HEK293 (cell line): ENCODE measurements at regions not wholly inside any gene's neighbourhood (a gene's known extent, or its start where the extent isn't known, plus 50 kb on each side); places are given as distances from the start of the nearest gene placed in this dataset.

Source experiments
- CTCF ChIA-PET: fragments of 350-600 bp; formaldehyde crosslinking; extraction: SDS; loops from one replicate; lab custom pipeline; 2021; ENCODE audit warnings: antibody characterized with exemption; lab: Yijun Ruan, JAX
- POLR2A ChIA-PET: fragments of 300-600 bp; formaldehyde crosslinking; extraction: SDS; loops from one replicate; lab custom pipeline; 2020; ENCODE audit warnings: antibody characterized with exemption, inconsistent platforms; lab: Yijun Ruan, JAX
- H3K27ac ChIP-seq: fragments of 200-500 bp; sonication (Bioruptor generic); 2 replicates; pipeline ENCODE4 v1.5.1; 2014; ENCODE audit warnings: low read depth, low read length, control low read depth, inconsistent platforms; ENCODE audit errors: extremely low read depth
- H3K36me3 ChIP-seq, 2 experiments: fragments of 200-500 bp in 1 of 2; sonication (Bioruptor generic) in 1 of 2; 1 replicate in 1 of 2; 2 replicates in 1 of 2; pipeline ENCODE4 v1.5.1; 2014 to 2017; ENCODE audit warnings: inconsistent platforms in 2 of 2, low read length in 2 of 2; ENCODE audit not compliant: control insufficient read depth in 2 of 2, insufficient read depth in 1 of 2
- H3K4me1 ChIP-seq: fragments of 200-500 bp; sonication (Bioruptor generic); 2 replicates; pipeline ENCODE4 v1.5.1; 2014; ENCODE audit warnings: mild to moderate bottlenecking, low read length, inconsistent platforms; ENCODE audit not compliant: control insufficient read depth, insufficient read depth
- H3K4me3 ChIP-seq: 2 replicates; pipeline ENCODE4 v1.5.1; 2011; ENCODE audit warnings: low read depth, mild to moderate bottlenecking, control low read depth, low read length, moderate library complexity
- H3K9me3 ChIP-seq: fragments of 200-500 bp; sonication (Bioruptor generic); 2 replicates; pipeline ENCODE4 v1.5.1; 2014; ENCODE audit warnings: low read depth, low read length, inconsistent platforms; ENCODE audit not compliant: control insufficient read depth, insufficient read depth
- GLI2 ChIP-seq: fragments of 450-650 bp; formaldehyde crosslinking; IDR thresholded peaks from 2 replicates; pipeline ENCODE4; 2017; ENCODE audit warnings: missing biosample characterization, missing genetic modification characterization, low read depth, borderline replicate concordance
- KLF16 ChIP-seq: fragments of 450-650 bp; formaldehyde crosslinking; IDR thresholded peaks from 2 replicates; pipeline ENCODE4 v1.5.1; 2017; ENCODE audit warnings: missing biosample characterization, missing genetic modification characterization
- MYNN ChIP-seq: fragments of 450-650 bp; formaldehyde crosslinking; IDR thresholded peaks from 2 replicates; pipeline ENCODE4 v1.5.1; 2016; ENCODE audit warnings: missing biosample characterization, missing genetic modification characterization, borderline replicate concordance
- ZBTB7A ChIP-seq: fragments of 450-650 bp; formaldehyde crosslinking; IDR thresholded peaks from 2 replicates; pipeline ENCODE4 v1.5.1; 2016; ENCODE audit warnings: low read depth, missing biosample characterization, missing genetic modification characterization
- ZFHX2 ChIP-seq: fragments of 450-650 bp; formaldehyde crosslinking; conservative IDR thresholded peaks from 2 replicates; pipeline ENCODE4 v1.5.1; 2016; ENCODE audit warnings: missing biosample characterization, missing genetic modification characterization
- ZNF239 ChIP-seq: fragments of 450-650 bp; formaldehyde crosslinking; IDR thresholded peaks from 2 replicates; pipeline ENCODE4 v1.5.1; 2016; ENCODE audit warnings: missing biosample characterization, missing genetic modification characterization
- ZNF37A ChIP-seq: fragments of 450-650 bp; IDR thresholded peaks from 2 replicates; pipeline ENCODE4 v1.5.1; 2018; ENCODE audit warnings: missing biosample characterization, missing genetic modification characterization
- ZNF558 ChIP-seq: fragments of 450-650 bp; formaldehyde crosslinking; IDR thresholded peaks from 2 replicates; pipeline ENCODE4 v1.5.1; 2016; ENCODE audit warnings: missing biosample characterization, missing genetic modification characterization
- ZNF624 ChIP-seq: fragments of 450-650 bp; formaldehyde crosslinking; IDR thresholded peaks from 2 replicates; pipeline ENCODE4 v1.5.1; 2017; ENCODE audit warnings: missing biosample characterization, missing genetic modification characterization
- ZNF660 ChIP-seq: fragments of 450-650 bp; IDR thresholded peaks from 2 replicates; pipeline ENCODE4 v1.5.1; 2018; ENCODE audit warnings: missing biosample characterization, mild to moderate bottlenecking, missing genetic modification characterization
- ZSCAN16 ChIP-seq: fragments of 450-650 bp; formaldehyde crosslinking; IDR thresholded peaks from 2 replicates; pipeline ENCODE4 v1.5.1; 2016; ENCODE audit warnings: missing biosample characterization, missing genetic modification characterization
- TF ChIP-seq, protein P1 (sequence below): fragments of 450-650 bp; formaldehyde crosslinking; IDR thresholded peaks from 2 replicates; pipeline ENCODE4 v1.5.1; 2016; ENCODE audit warnings: missing biosample characterization, missing genetic modification characterization
- TF ChIP-seq, protein P2 (sequence below): IDR thresholded peaks from 2 replicates; pipeline ENCODE4 v1.6.1; 2011; ENCODE audit warnings: mild to moderate bottlenecking, low read depth, low read length, borderline replicate concordance
- TF ChIP-seq, protein P3 (sequence below): fragments of 450-650 bp; formaldehyde crosslinking; IDR thresholded peaks from 2 replicates; pipeline ENCODE4 v1.5.1; 2017; ENCODE audit warnings: missing biosample characterization, missing genetic modification characterization
- TF ChIP-seq, protein P4 (sequence below): fragments of 450-650 bp; formaldehyde crosslinking; IDR thresholded peaks from 2 replicates; pipeline ENCODE4 v1.5.1; 2017; ENCODE audit warnings: missing biosample characterization, missing genetic modification characterization

DNA sequence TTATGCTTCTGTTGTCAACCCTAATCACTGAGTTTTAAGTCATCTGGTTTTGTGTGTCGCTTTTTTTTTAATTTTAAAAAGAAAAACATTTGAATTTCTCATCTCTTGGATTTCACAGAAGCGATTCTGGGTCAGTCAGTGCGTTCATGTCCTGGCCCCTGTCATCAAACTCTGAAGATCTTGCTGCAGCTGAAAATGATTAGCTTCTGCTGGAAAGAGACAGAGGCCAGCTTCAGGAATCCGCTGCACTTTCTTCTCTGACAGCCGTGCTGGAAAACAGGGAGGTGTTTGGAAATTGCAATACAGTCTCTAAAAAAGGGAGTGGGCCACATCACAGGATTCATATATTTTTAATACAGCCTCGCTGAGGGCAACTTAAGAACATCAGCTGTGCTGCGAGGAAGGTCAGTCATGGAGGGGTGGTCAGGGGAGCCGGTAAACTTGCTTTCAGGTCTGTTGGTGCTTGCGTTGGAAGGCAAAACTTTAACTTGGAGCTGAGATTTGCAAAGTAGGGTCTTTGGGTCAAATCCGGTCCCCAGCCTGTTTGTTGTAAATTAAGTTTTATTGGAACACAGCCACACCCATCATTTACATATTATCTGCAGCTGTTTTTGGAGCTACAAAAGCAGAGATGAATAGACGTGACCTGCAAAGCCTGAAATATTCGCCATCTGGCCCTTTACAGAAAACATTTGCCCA lies 190.8 kb downstream of the AACS start:
- Histone ChIP-seq H3K27ac (no peak overlapping the region), H3K4me1 (peaks cover 11% of the 10 kb centered on the region), H3K9me3 (no peaks in the 10 kb centered on the region), H3K4me3 (no peak overlapping the region), H3K36me3 (no peaks in the 10 kb centered on the region)
- ChIA-PET CTCF (interaction anchor here (0.9 to 1.4 kb wide), 2 partner anchors 20 to 53 kb away, joined by 3 to 6 read pairs; no protein-coding TSS in a partner anchor), POLR2A (no interaction called here)
- TF ChIP-seq ZFHX2 (tag by site-specific recombination) (no peak), ZSCAN16 (tag by site-specific recombination) (no peak), ZNF660 (tag by site-specific recombination) (no peak), ZNF37A (tag by site-specific recombination) (no peak), ZNF239 (tag by site-specific recombination) (no peak), ZNF558 (tag by site-specific recombination) (no peak), GLI2 (tag by site-specific recombination) (no peak)
- TF ChIP-seq, protein P1, sequence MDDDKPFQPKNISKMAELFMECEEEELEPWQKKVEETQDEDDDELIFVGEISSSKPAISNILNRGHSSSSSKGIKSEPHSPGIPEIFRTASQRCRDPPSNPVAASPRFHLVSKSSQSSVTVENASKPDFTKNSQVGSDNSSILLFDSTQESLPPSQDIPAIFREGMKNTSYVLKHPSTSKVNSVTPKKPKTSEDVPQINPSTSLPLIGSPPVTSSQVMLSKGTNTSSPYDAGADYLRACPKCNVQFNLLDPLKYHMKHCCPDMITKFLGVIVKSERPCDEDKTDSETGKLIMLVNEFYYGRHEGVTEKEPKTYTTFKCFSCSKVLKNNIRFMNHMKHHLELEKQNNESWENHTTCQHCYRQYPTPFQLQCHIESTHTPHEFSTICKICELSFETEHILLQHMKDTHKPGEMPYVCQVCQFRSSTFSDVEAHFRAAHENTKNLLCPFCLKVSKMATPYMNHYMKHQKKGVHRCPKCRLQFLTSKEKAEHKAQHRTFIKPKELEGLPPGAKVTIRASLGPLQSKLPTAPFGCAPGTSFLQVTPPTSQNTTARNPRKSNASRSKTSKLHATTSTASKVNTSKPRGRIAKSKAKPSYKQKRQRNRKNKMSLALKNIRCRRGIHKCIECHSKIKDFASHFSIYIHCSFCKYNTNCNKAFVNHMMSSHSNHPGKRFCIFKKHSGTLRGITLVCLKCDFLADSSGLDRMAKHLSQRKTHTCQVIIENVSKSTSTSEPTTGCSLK: no peak
- TF ChIP-seq, protein P2, sequence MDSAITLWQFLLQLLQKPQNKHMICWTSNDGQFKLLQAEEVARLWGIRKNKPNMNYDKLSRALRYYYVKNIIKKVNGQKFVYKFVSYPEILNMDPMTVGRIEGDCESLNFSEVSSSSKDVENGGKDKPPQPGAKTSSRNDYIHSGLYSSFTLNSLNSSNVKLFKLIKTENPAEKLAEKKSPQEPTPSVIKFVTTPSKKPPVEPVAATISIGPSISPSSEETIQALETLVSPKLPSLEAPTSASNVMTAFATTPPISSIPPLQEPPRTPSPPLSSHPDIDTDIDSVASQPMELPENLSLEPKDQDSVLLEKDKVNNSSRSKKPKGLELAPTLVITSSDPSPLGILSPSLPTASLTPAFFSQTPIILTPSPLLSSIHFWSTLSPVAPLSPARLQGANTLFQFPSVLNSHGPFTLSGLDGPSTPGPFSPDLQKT: no peak

DNA sequence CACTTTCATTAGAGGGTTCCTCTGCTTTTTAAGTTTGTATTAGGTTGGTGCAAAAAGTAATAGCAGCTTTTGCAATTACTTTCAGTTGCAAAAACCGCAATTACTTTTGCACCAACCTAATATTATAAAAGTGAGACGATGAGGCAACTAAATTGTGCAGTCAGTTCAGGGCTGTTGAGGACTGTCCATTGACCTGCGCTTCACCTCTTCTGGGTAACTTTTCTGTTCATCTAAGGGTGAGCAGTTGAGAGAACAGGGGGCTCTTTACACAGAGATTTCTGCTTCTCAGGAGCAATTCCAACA lies 191.3 kb downstream of the AACS start:
- no peaks in the 10 kb centered on the region for H3K36me3 ChIP-seq
- H3K9me3 ChIP-seq: no peaks in the 10 kb centered on the region
- peaks cover 11% of the 10 kb centered on the region for H3K4me1 ChIP-seq
- ChIA-PET CTCF (interaction anchor here (1.4 kb wide), 1 partner anchor 54 kb away, joined by 6 read pairs; no protein-coding TSS in a partner anchor), POLR2A (no interaction called here)
- H3K4me3 ChIP-seq: no peak overlapping the region
- TF ChIP-seq KLF16 (tag by site-specific recombination): no peak
- TF ChIP-seq MYNN: no peak
- no peak for TF ChIP-seq ZBTB7A (tag by site-specific recombination)
- no peak for TF ChIP-seq ZNF624 (tag by site-specific recombination)
- TF ChIP-seq, protein P3, sequence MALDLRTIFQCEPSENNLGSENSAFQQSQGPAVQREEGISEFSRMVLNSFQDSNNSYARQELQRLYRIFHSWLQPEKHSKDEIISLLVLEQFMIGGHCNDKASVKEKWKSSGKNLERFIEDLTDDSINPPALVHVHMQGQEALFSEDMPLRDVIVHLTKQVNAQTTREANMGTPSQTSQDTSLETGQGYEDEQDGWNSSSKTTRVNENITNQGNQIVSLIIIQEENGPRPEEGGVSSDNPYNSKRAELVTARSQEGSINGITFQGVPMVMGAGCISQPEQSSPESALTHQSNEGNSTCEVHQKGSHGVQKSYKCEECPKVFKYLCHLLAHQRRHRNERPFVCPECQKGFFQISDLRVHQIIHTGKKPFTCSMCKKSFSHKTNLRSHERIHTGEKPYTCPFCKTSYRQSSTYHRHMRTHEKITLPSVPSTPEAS (tag by site-specific recombination): no peak
- TF ChIP-seq, protein P4, sequence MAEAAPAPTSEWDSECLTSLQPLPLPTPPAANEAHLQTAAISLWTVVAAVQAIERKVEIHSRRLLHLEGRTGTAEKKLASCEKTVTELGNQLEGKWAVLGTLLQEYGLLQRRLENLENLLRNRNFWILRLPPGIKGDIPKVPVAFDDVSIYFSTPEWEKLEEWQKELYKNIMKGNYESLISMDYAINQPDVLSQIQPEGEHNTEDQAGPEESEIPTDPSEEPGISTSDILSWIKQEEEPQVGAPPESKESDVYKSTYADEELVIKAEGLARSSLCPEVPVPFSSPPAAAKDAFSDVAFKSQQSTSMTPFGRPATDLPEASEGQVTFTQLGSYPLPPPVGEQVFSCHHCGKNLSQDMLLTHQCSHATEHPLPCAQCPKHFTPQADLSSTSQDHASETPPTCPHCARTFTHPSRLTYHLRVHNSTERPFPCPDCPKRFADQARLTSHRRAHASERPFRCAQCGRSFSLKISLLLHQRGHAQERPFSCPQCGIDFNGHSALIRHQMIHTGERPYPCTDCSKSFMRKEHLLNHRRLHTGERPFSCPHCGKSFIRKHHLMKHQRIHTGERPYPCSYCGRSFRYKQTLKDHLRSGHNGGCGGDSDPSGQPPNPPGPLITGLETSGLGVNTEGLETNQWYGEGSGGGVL: no peak
- no peak overlapping the region for H3K27ac ChIP-seq
